Transverse colon (tissue), 4 donors: ENCODE measurements at regions not wholly inside any gene's neighbourhood (a gene's known extent, or its start where the extent isn't known, plus 50 kb on each side); places are given as distances from the start of the nearest gene placed in this dataset.

Experiments
- EP300 ChIP-seq: sonication (generic); formaldehyde crosslinking; IDR thresholded peaks from one replicate; pipeline ENCODE4 v1.6.1; 2017; ENCODE audit warnings: antibody characterized with exemption, low read depth
- POLR2AphosphoS5 ChIP-seq, 3 donors: sonication (generic); formaldehyde crosslinking; IDR thresholded peaks; one replicate each; pipeline ENCODE4 v1.6.1; 2016; ENCODE audit warnings: antibody characterized with exemption in 3 of 3
- TF ChIP-seq, protein P1 (sequence below), 5 experiments: fragments of 200-600 bp in 3 of 5; fragments of 450-650 bp in 2 of 5; sonication (generic) in 3 of 5; IDR thresholded peaks; 1 replicate in 2 of 5; 2 replicates in 3 of 5; pipeline ENCODE4 v1.5.1; 2016 to 2017; ENCODE audit warnings: antibody characterized with exemption in 5 of 5, inconsistent platforms in 3 of 5, mild to moderate bottlenecking in 2 of 5, moderate library complexity in 1 of 5

GRCh38 chr7:112579388-112579787 is 98.6 kb downstream of the LSMEM1 start:
- TF ChIP-seq, protein P1, sequence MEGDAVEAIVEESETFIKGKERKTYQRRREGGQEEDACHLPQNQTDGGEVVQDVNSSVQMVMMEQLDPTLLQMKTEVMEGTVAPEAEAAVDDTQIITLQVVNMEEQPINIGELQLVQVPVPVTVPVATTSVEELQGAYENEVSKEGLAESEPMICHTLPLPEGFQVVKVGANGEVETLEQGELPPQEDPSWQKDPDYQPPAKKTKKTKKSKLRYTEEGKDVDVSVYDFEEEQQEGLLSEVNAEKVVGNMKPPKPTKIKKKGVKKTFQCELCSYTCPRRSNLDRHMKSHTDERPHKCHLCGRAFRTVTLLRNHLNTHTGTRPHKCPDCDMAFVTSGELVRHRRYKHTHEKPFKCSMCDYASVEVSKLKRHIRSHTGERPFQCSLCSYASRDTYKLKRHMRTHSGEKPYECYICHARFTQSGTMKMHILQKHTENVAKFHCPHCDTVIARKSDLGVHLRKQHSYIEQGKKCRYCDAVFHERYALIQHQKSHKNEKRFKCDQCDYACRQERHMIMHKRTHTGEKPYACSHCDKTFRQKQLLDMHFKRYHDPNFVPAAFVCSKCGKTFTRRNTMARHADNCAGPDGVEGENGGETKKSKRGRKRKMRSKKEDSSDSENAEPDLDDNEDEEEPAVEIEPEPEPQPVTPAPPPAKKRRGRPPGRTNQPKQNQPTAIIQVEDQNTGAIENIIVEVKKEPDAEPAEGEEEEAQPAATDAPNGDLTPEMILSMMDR (IDR thresholded peaks at IDR 0.05), result no peak
- no peak for TF ChIP-seq EP300
- peak in 2 of 3 donors; percentile 48 to 72 for TF ChIP-seq POLR2AphosphoS5 (IDR thresholded peaks at IDR 0.05)
